Osteoblast (primary cell): ENCODE measurements at regions not wholly inside any gene's neighbourhood (a gene's known extent, or its start where the extent isn't known, plus 50 kb on each side); places are given as distances from the start of the nearest gene placed in this dataset.

Experiments used
- DNase-seq: peaks from one replicate; pipeline ENCODE4 v3.0.0; 2011; ENCODE audit warnings: low spot score, mixed read lengths; ENCODE audit not compliant: insufficient read length; ENCODE audit errors: missing footprints
- H2AFZ ChIP-seq: 2 replicates; pipeline ENCODE4 v1.6.0; 2011; ENCODE audit warnings: mild to moderate bottlenecking, low read length
- H3K27ac ChIP-seq: 2 replicates; pipeline ENCODE4 v1.5.1; 2011; ENCODE audit warnings: mild to moderate bottlenecking, low read depth, low read length, moderate library complexity
- H3K27me3 ChIP-seq: 2 replicates; pipeline ENCODE4 v1.6.0; 2012; ENCODE audit warnings: mild to moderate bottlenecking, control low read depth, inconsistent platforms, low read length, moderate library complexity; ENCODE audit not compliant: insufficient read depth
- H3K36me3 ChIP-seq: 2 replicates; pipeline ENCODE4 v1.5.1; 2011; ENCODE audit warnings: mild to moderate bottlenecking, low read length, control low read depth, moderate library complexity; ENCODE audit not compliant: insufficient read depth
- H3K4me1 ChIP-seq: 2 replicates; pipeline ENCODE4 v1.5.1; 2011; ENCODE audit warnings: mild to moderate bottlenecking, low read length, control low read depth, moderate library complexity; ENCODE audit not compliant: insufficient read depth
- H3K4me2 ChIP-seq: 2 replicates; pipeline ENCODE4 v1.6.0; 2011; ENCODE audit warnings: mild to moderate bottlenecking, low read length; ENCODE audit not compliant: insufficient read depth
- H3K4me3 ChIP-seq: fragments of 200-600 bp; sonication (generic); 3 replicates; pipeline ENCODE4 v1.5.1; 2012; ENCODE audit warnings: mild to moderate bottlenecking, low read length, inconsistent platforms; ENCODE audit not compliant: insufficient read depth
- H3K79me2 ChIP-seq: 2 replicates; pipeline ENCODE4 v1.6.0; 2012; ENCODE audit warnings: mild to moderate bottlenecking, low read length, control low read depth, inconsistent platforms; ENCODE audit not compliant: insufficient read depth
- H3K9me3 ChIP-seq: 2 replicates; pipeline ENCODE4 v1.5.1; 2011; ENCODE audit warnings: low read depth, low read length, control low read depth
- H4K20me1 ChIP-seq: 2 replicates; pipeline ENCODE4 v1.6.0; 2012; ENCODE audit warnings: mild to moderate bottlenecking, low read length, control low read depth; ENCODE audit not compliant: insufficient read depth
- CTCF ChIP-seq: IDR thresholded peaks from 2 replicates; pipeline ENCODE4 v1.5.1; 2011; ENCODE audit warnings: mild to moderate bottlenecking, low read depth, low read length, moderate library complexity; ENCODE audit errors: extremely low read depth

DNA sequence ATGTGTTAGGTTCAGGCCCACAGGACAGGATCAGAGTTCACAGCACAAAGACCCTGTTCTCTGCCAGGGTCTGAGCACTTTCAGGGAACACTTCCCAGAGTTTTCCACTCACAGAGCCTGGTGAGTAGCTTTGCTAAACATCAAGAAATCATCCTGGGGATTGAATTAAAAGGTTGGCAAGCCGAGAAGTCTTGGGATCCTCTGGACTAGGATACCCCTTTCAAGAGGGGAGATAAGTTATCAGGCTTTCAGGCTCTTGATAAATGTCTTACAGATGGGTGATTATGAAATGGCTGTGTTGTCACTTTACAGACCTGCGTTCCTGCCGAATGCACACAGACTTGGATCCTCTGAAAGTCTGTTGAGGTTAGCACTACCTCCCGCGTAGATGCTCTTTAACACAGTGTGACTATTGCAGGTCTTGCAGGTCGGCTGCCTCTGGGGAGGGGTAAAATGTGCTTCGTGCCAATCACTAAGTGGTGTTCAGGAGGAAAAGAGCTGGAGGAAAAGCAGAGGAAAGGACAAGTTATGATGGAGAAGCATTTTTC lies 473.5 kb upstream of the AKR1E2 start:
- Histone ChIP-seq H3K36me3 (no peaks in the 10 kb centered on the region), H3K27ac (no peak overlapping the region), H3K27me3 (no peaks in the 10 kb centered on the region), H3K9me3 (no peaks in the 10 kb centered on the region), H4K20me1 (no peaks in the 10 kb centered on the region), H3K4me2 (no peak overlapping the region), H2AFZ (no peak overlapping the region), H3K79me2 (no peaks in the 10 kb centered on the region), H3K4me3 (no peak overlapping the region), H3K4me1 (peaks cover 18% of the 10 kb centered on the region)
- TF ChIP-seq CTCF = no peak
- DNase-seq = no peak

DNA sequence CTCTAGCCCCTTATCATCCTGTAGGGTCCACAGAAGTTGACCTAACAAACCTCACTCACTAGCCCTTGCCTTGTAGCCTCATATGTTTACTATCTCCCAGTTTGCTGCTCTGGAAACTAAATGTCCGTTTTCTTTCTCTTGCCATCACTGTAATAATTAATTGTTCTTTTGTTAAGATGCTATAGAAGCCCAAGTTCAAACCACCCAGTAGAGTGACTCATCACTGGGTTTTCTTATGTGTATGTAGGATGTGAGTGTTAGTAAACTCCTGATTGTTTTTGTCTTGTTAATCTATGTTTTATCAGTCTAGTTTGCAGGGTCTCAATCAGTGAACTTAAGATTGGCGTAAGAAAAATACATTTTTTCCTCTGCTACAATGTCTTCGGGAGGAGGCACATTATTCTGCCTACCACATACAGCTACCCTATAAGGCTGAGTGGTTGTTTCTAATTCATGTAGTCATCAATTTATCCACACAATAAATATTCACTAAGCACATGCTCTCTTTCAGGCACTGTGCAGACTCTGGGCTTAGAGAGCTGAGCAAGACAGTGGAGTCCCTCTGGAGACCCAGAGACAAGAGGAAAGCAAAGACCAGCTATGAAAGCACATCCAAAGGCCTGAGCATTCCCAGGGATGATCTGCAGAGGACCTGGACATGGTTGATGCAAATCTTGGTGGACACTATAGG lies 474.1 kb upstream of the AKR1E2 start:
- Histone ChIP-seq H3K27ac (no peak overlapping the region), H3K9me3 (no peaks in the 10 kb centered on the region), H3K27me3 (no peaks in the 10 kb centered on the region), H3K79me2 (no peaks in the 10 kb centered on the region), H4K20me1 (no peaks in the 10 kb centered on the region), H2AFZ (no peak overlapping the region), H3K36me3 (no peaks in the 10 kb centered on the region), H3K4me2 (no peak overlapping the region), H3K4me3 (no peak overlapping the region), H3K4me1 (peaks cover 18% of the 10 kb centered on the region)
- DNase-seq = no peak
- TF ChIP-seq CTCF = no peak

DNA sequence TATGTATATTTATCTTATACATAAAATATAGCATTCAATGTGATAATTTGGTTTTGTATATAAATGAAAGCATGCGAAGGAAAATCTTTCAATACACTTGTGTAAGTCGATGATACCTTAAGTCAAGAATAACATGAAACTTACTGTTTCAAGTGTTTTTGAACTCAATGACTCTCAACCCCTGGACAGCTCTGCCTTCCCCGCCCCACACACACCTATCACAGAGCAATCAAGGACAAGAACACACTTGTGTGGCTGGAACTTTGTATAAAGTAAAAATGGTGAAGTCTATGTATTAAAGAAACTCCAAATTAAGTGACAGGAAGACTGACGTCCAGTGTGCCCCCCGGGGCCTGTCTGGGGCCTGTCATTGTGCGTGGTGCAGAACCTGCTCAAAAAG lies 478.6 kb upstream of the AKR1E2 start:
- no peak for DNase-seq
- no peaks in the 10 kb centered on the region for H4K20me1 ChIP-seq
- no peak overlapping the region for H3K4me2 ChIP-seq
- H3K27me3 ChIP-seq = no peaks in the 10 kb centered on the region
- H3K27ac ChIP-seq = no peak overlapping the region
- no peak for TF ChIP-seq CTCF
- H3K4me3 ChIP-seq = no peak overlapping the region
- H3K9me3 ChIP-seq = no peaks in the 10 kb centered on the region
- H2AFZ ChIP-seq = no peak overlapping the region
- peaks cover 16% of the 10 kb centered on the region for H3K4me1 ChIP-seq
- H3K79me2 ChIP-seq = no peaks in the 10 kb centered on the region
- H3K36me3 ChIP-seq = no peaks in the 10 kb centered on the region

- TF ChIP-seq CTCF = no peak
- no peak overlapping the region for H2AFZ ChIP-seq
- H3K27me3 ChIP-seq = no peaks in the 10 kb centered on the region
- no peak for DNase-seq
- no peak overlapping the region for H3K4me3 ChIP-seq
- no peaks in the 10 kb centered on the region for H3K79me2 ChIP-seq
- no peaks in the 10 kb centered on the region for H4K20me1 ChIP-seq
- no peaks in the 10 kb centered on the region for H3K36me3 ChIP-seq
- no peaks in the 10 kb centered on the region for H3K9me3 ChIP-seq
- no peak overlapping the region for H3K4me2 ChIP-seq
- no peak overlapping the region for H3K27ac ChIP-seq
- H3K4me1 ChIP-seq = peaks cover 16% of the 10 kb centered on the region
Observed at GRCh38 chr10:4345877-4346646, 479.9 kb upstream of the AKR1E2 start.
